GM19468 (cell line): ENCODE measurements at regions not wholly inside any gene's neighbourhood (a gene's known extent, or its start where the extent isn't known, plus 50 kb on each side); places are given as distances from the start of the nearest gene placed in this dataset.

Experiments
- ATAC-seq: cut with Tn5 transposase; IDR thresholded peaks from one replicate; pipeline ENCODE4 v1.9.1; 2021; ENCODE audit warnings: mild to moderate bottlenecking, moderate library complexity, moderate number of reproducible peaks; ENCODE audit not compliant: unreplicated experiment; ENCODE audit errors: extremely low read depth

DNA sequence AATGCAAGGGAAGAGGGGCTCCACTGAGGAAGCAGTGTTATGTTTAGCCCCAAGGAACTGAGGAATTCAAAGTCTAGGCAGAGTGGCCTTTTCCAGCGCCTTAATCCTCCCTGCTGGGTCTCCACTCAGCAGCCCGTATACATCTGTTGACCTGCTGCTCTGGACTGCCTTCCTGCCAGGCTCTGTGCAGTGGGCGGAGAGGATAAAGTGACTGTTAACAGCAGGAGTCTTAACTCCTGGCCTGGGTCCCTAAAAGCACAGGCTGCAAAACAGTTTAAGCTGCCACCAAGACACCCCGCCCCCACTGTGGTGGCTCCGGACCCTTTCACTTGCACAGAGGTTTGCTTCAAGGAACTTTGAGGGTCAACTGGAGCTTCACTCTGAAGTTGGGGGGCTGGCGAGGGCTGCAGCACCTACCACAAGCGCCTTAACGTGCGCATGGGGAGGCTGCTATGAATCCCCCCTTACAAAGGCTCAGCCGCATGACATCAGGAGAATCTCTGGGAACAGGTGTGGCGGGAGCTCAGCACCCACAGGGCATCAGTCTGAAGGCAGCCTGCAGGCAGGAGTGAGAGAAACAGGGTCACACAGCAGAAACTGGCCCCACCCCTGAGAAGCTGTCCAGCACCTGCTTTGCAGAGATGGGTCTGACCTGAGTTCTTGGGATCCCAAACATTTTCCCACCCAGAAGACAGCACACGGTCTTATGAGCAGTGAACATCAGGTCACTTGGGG lies 358.2 kb upstream of the GATB start:
- no peak for ATAC-seq

DNA sequence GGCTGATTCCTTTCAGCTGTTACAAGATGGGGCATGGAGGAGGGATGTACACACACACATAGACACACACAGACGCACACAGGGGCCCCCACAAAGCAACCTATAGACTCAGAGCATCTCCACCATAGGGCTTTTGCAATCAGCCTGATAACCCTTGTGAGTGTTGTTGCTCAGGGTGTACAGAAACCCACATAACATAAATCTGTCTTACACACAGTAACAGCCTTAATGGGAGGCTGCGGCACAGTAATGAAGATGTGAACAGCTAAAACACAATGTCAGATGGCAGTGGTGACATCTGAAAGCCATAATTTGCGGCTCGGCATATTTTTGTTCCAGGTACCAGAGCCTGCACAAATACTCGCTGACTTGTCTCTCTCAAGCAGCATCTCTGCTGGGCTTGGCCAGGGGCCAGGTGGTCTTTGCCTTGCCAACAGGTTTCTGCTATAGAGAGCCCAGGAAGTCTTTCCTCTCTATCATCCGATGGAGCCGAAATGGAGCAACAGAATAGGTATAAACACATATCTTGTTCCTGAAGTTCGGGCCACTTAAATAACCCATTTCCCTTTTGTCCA lies 357.2 kb upstream of the GATB start:
- ATAC-seq: no peak

DNA sequence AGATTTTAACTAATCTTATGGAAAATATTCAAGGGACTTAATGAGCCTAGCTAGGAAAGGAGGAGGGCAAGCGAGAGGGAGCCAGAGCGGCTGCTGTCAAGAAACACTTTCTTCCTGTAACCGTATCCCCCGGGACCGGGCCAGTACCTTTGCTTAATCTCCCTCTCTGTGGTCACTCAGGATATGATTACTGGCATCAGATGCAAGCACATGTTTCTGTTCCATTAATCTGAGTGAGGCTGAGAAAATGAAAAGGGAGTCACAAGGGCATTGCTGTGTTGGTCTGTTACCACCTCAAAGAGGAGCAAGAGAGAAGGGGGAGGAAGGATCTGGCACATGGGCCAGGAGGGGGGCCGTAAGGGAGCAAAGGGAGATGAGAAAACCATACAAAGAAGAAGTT lies 356.7 kb upstream of the GATB start:
- ATAC-seq: no peak

DNA sequence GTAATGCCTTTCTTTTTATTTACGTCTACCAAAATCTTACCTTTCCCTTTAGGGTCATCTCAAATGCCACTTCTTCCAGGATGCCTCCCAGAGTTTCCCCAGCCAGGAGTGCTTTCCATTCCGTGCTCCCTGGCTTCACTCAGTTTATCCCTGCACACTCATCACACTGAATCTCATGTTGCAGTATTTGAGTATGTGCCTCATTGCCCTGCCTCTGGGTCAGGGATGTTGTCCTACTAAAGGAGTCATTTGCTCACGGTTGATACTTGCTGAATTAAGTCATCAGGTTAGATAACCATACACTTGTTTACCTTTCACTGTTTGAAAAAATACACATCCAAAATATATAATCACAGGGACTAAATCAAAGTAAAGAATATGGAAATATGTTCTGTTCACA lies 356.2 kb upstream of the GATB start:
- no peak for ATAC-seq

DNA sequence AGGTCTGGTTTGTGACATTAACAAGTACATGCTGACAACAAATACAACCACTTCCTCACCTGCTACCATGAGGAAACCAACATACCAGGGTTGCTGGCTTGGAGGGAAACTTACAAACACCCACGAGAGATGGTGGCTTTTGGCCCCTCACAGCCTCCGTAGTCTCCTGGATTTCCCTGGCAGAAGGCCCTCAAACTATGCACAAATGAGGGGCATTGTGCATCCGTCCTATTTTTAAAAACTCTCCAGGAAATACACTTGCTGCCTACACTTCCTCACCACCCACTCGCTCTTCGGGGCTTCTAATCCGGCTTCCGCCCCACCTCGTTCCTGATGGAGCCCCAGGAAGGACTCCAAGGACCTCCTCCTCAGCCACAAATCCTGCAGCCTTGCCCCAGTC lies 355.0 kb upstream of the GATB start:
- no peak for ATAC-seq

DNA sequence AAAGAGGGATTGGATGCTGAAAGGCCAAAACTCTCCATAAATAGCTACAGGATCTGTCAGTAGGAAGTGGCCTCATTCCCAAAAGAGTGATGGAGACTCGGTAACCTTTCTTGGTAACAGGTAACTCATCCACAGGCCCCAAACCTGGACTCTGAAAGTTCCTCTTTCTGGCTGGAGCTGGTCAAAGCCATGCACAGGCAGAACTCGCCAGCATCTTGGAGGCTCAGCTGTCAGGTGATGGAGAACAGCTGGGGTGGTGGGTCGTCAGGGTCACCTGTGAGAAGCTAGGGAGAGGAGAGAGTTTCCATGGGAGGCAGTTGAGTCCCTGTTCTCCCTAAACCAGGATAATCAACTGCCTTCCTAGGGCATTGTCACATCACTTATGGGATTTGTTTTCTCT lies 354.3 kb upstream of the GATB start:
- no peak for ATAC-seq

DNA sequence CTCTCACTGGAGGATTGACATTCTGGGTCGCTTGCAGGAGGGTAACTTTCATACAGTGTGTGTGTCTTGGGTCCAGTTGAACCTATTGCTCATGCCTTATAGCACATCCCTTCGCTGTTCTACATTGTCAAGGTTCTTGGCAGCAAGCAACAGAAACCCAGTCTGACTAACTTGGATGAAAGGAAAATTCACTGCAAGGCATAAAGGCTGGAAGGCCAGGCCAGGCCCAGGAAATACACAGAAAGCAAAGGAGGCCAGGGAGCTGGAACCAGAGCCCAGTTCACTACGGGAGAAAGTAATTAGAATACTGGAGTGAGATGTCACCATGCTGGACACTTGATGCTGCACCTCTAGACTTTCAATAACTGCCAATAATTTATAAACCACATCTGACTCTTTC lies 353.8 kb upstream of the GATB start:
- no peak for ATAC-seq

DNA sequence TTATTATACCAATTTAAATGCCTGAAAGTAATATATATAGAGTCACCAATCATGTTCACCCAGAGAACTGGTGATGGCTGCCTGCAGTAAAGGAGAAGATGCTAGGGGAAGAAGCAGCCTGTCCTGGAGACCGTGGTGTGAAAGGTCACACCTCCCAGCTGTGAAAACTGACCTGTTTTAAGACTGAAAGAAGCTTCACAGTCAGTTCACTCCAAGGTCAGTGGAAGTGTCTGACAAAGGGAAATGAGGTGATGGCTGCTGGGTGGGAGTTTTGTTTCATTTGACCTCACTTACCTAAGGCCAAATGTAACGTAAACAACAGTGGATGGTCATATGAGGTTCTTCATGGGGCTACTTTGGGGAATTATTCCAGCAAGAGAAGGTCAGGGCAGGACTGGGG lies 352.1 kb upstream of the GATB start:
- peak; percentile 26 for ATAC-seq

DNA sequence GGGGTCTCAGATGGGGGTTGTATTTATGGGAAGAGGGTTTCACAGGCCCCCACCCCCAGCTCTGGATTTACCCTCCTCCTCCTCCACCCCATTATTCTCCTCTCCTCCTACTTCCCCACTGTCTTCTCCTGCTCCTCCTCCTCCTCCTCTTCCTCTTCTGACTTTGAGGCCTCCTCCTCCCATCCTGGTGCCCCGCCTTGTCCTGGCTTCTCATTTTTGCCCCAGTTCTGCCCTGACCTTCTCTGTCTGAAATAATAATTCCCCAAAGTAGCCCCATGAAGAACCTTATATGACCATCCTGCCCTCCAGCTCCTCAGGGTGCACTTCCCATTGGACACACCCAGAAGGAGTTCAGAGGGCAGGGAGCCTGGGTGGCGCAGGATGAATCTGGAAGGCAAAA lies 351.4 kb upstream of the GATB start:
- no peak for ATAC-seq

DNA sequence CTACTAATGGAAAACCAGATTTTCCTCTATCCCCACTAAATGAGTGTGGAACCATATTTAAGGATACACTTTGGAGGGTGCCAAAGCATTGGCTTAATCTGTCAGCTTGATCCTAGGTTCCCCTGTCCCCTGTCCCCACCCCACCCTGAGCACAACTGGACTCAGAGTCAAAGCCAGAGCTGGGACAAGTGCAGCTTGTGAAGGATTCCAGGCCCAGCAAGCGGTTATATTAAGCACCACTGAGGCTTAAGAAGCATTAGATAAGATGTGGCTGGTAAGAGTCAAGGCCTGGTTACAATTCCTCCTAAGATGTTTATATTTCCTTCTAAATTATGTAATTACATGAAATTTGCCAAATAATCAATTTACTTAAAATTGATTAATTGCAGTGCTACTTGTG lies 350.0 kb upstream of the GATB start:
- no peak for ATAC-seq

DNA sequence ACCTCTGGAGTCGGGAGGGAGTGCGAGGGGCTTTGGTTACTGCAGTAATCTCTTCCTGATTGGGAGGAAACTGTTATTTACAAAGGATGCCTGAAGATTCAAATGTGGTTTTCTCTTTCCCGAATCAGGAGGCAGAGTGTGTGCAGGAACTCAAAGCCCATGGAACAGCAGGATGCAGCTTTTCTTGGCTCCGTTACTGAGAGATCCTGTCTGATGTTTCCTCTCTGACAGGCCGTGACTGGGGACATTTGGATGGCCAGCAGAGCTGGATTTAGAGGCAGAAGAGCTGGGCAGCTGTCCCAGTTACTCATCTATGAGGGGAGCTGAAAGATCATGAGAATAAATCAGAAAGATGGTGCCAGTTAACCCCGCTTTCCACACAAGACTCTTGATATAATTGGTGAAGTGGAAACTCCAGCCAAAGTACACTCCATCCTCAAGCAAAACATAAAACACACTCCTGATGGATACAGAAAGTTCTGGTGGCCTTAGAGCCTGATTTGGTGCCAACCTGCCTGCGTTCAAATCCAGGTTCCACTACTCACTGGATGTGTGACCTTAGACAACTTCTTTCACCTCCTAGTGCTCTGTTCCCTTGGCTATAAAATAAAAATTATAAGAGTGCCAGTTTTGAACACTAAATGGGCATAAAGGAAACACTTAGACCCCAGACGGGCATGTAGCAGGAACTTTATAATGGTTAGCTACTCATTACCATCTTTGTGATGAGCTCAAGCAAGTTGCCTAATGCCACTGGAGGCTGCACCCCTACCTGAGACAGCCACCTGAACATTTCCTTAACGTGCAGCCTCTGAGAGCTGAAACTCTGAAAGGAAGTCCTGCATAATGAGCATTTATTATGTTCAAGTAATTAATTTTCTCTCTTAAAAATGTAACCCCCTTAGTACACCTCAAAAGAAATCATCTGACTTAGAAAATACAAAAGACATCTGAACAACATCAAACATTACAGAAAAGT lies 349.0 kb upstream of the GATB start:
- ATAC-seq: no peak

DNA sequence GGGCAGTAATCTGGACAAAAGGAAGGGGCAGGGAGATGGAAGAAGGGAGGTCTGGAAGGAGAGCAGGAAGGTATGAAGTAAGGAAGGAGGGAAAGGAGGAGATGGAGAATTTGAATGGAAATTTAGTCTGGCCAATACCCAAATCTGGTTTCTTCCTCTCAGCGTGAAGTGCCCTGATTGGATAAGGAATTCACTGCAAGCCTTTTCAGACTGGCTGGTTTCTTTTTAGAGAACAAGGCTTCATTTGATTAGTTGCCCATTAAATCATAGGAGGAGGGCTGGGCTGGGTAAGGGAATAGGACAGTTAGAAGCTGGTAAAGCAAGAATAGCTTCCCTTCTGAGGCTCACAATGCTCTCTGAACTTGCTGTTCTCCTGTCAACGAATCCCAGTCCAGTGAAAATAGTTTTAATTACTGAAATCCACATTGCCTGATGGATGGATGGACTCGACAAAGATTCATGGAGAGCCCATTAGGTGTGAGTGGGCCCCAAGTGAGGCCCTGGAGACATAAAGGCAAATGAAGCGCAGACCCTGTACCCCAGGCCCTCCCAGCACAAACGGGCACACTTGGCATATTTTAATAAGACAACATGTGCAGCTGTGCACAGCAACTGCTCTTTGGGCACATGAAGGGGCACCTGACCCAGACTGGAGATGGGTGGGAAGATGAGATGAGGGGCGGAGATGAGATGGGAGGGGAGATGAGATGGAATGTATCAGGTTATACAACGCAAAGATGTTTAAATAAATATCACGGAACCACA lies 347.1 kb upstream of the GATB start:
- ATAC-seq: no peak

DNA sequence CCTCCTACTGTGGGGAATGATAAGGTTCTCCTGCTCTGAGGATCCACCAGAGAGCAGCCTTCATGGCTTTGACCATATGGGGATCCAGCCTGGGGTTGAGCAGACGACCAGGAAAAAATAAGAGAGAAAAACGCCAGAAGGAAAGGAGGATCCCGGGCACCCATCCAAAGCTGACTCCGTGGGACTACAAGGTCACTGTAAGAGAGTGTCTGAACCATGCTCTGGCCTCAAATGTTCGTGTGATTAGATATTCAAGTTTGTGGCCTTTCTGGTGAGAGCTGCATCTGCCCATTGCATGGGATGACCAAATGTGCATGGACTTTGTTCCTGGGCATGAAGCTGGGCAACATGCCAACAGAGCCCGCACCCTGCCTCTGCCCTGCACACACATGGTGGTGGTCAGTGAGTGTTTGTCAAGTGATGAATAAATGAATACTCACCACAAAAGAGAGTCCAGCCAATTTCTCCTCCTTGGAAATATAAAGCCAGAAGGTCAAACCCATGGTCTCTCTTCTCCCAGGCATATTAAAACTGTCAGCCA lies 346.0 kb upstream of the GATB start:
- ATAC-seq: no peak

DNA sequence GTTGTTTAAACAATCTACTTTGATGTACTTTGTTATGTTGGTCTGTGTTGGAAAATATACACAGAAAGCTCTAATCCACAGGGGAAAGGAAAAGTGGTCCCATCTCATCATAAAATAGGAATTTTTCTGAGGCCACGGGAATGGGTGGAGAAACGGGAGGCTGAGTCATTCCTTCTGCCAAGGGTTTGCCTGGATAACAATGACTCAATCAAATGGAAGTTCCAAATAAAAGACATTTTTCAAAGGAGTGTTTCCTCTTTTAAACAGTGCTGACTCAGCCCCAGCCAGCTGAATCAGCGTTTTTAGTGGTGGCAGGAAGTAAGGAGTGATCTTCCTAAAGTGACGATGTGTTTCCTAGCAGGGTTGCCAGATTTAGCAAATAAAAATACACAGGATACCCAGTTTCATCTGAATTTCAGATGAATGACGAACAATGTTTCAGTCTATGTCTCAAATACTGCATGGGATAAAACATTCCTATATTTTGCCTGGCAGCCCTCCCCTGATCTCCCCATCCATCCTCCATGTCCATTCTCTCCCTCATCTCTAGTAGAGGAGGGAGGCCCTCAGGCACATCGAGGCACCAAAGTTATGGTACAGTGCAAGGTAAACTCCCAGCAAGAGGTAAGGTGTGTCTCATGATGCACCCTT lies 345.4 kb upstream of the GATB start:
- ATAC-seq: no peak

DNA sequence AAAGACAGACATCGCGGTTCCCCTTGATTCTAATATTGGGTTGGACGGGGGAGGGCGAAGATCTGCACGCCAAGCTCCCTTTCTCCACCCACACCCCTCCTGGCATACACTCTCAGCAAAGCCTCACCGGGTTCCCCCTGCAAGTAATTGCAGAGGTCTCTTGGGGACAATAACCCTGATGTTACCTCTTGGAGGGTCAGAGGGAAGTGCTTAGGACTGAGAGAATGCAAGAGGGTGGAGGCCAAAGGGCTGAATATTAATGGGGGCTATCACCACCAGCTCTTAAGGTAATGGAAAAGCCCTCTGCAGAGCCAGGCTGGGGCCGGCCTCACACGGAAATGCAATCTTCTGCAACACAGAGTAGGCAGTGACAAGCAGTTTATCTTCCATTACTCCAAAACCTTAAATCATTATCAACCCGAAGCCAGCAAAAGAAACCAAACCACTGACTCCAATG lies 344.1 kb upstream of the GATB start:
- ATAC-seq: no peak

DNA sequence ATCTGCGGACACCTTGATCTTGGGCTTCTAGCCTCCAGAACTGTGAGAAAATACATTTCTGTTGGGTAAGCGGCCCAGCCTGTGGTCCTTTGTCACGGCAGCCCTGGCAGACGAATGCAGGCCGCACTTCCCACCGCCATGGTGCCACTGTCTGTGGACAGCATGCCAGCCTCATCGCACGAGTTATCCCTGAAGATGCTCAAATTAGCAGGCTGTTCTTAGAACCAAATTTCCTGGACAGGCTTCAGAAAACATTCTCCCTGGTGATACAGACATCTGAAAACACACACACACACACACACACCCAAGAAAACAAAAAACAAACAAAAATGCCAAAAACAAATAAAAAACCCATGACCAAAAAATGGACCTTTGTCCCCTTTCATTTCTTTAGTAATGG lies 343.5 kb upstream of the GATB start:
- no peak for ATAC-seq

DNA sequence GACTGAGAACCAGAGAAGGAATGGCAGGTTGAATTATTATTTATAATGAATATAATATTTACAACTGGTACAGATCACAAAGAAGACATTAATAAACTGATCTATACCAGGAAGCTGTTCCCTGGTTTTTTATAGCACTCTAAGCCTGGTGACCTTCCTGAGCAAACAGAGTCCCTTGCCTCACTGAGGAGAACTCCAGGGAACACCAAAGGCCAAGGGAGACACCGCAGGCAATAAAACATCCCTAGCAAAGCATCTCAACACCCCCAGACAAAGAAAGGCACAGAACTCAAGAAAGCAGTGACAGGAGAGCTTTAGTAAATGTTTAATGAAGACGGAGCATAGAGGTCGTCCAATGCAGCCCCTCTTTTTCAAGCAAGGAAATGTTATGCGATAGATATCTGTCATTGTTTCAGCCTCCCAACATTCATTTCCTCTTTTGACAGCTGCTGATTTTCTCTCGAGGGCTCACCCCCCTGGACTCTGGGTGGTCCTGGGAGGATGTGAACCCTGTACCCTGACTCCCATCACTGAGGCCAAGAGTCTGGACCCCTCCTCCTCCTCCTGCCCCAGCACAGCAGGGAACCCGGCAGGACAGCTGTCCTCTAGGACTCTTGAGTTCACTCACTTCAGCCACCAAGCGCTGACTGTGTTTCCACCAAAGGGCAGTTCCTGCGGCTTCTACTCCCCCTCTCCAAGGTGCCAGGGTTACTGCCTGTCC lies 342.5 kb upstream of the GATB start:
- ATAC-seq: no peak

DNA sequence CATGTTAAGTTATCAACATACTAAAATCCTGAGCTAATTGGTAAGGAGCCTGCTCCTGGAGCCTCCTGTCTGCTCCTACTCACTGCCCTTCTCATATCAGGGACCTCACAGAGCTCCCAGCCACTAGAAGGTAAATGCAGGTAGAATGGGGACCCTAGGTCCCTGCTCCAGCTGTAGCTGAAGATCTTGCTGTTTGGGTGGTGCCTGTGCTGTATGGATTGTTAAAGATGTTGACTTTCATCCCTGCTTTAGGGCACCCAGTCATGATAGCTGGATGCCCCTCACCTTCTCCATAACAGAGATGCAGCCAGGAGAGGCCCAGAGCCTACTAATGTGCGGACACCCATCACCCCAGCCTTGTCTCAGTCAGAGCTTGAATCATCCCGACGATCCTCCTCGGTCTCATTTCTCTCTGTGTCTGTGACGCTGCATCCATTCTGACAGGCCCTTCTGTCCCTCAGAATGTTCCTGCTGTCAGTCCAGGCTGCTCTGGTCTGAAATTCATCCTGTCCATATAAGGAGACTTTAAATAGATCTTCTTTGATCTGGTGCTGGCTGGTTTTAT lies 341.7 kb upstream of the GATB start:
- no peak for ATAC-seq
